NCI-H82 treated with DMSO at 0.1 percent for 48 hours (cell line): ENCODE measurements at regions not wholly inside any gene's neighbourhood (a gene's known extent, or its start where the extent isn't known, plus 50 kb on each side); places are given as distances from the start of the nearest gene placed in this dataset.
"Not testable (repeated sequence)": the region's sequence is repeated elsewhere in the genome, so short reads cannot be mapped to it uniquely, and the experiment has no call there.

ENCODE experiments used
- DNase-seq: peaks from one replicate; lab custom pipeline; 2025; ENCODE audit not compliant: unreplicated experiment; lab: John Stamatoyannopoulos, UW

GRCh38 chr4:72884225-72884624, 185.3 kb downstream of the COX18 start:
- DNase-seq = not testable (repeated sequence)

- no peak for DNase-seq
These were observed 192.6 kb downstream of the COX18 start for GRCh38 chr4:72876946-72877345.

- no peak for DNase-seq
These were observed 194.0 kb downstream of the COX18 start for GRCh38 chr4:72875545-72875944.

- DNase-seq = no peak
These were observed 194.4 kb downstream of the COX18 start for GRCh38 chr4:72875138-72875537.

- no peak for DNase-seq
These were observed 204.6 kb downstream of the COX18 start for GRCh38 chr4:72864898-72865297.

GRCh38 chr4:72864277-72864676, 205.2 kb downstream of the COX18 start:
- DNase-seq = not testable (repeated sequence)

- DNase-seq = no peak
These were observed 208.8 kb downstream of the COX18 start for GRCh38 chr4:72860766-72861165.

GRCh38 chr4:72858328-72858727, 211.2 kb downstream of the COX18 start:
- no peak for DNase-seq

GRCh38 chr4:72857787-72858186, 211.7 kb downstream of the COX18 start:
- DNase-seq = no peak

- DNase-seq = no peak
These were observed 212.3 kb downstream of the COX18 start for GRCh38 chr4:72857216-72857615.

- no peak for DNase-seq
These were observed 223.0 kb downstream of the COX18 start for GRCh38 chr4:72846280-72847111.

- no peak for DNase-seq
These were observed 226.1 kb downstream of the COX18 start for GRCh38 chr4:72843466-72843865.

- no peak for DNase-seq
These were observed 227.2 kb downstream of the COX18 start for GRCh38 chr4:72842323-72842722.

- not testable (repeated sequence) for DNase-seq
These were observed 229.3 kb downstream of the COX18 start for GRCh38 chr4:72840166-72840565.

- no peak for DNase-seq
These were observed 240.7 kb downstream of the COX18 start for GRCh38 chr4:72828864-72829263.

- no peak for DNase-seq
These were observed 241.5 kb downstream of the COX18 start for GRCh38 chr4:72827968-72828367.

- DNase-seq = no peak
These were observed 249.4 kb downstream of the COX18 start for GRCh38 chr4:72820107-72820506.

GRCh38 chr4:72817012-72817411, 248.0 kb upstream of the ADAMTS3 start:
- DNase-seq = no peak

GRCh38 chr4:72814241-72814640, 245.2 kb upstream of the ADAMTS3 start:
- DNase-seq = no peak

- DNase-seq = no peak
These were observed 240.2 kb upstream of the ADAMTS3 start for GRCh38 chr4:72809208-72809607.

GRCh38 chr4:72805284-72805683, 236.3 kb upstream of the ADAMTS3 start:
- DNase-seq = no peak

GRCh38 chr4:72797486-72797885, 228.5 kb upstream of the ADAMTS3 start:
- no peak for DNase-seq

GRCh38 chr4:72791054-72791453, 222.0 kb upstream of the ADAMTS3 start:
- DNase-seq = no peak
